NCI-H2081 (cell line): ENCODE measurements at regions not wholly inside any gene's neighbourhood (a gene's known extent, or its start where the extent isn't known, plus 50 kb on each side); places are given as distances from the start of the nearest gene placed in this dataset.

Experiments
- DNase-seq, 2 experiments: peaks; one replicate each; lab custom pipeline; 2025; lab: John Stamatoyannopoulos, UW

- DNase-seq: no peak
Measured at GRCh38 chr16:86117235-86117634, 218.3 kb downstream of the IRF8 start.

- no peak for DNase-seq
Measured at GRCh38 chr16:86117756-86118155, 218.8 kb downstream of the IRF8 start.

GRCh38 chr16:86118467-86119307, 219.7 kb downstream of the IRF8 start:
- no peak for DNase-seq

- DNase-seq: no peak
Measured at GRCh38 chr16:86120201-86121192, 221.5 kb downstream of the IRF8 start.

GRCh38 chr16:86121374-86122010, 222.5 kb downstream of the IRF8 start:
- DNase-seq: no peak

- DNase-seq: no peak
Measured at GRCh38 chr16:86122681-86123342, 223.8 kb downstream of the IRF8 start.

GRCh38 chr16:86124321-86124720, 225.4 kb downstream of the IRF8 start:
- no peak for DNase-seq

GRCh38 chr16:86126891-86127290, 227.9 kb downstream of the IRF8 start:
- no peak for DNase-seq

- DNase-seq: no peak
Measured at GRCh38 chr16:86127366-86127765, 228.4 kb downstream of the IRF8 start.

- no peak for DNase-seq
Measured at GRCh38 chr16:86128246-86128645, 229.3 kb downstream of the IRF8 start.

- no peak for DNase-seq
Measured at GRCh38 chr16:86129541-86129940, 230.6 kb downstream of the IRF8 start.

- DNase-seq: no peak
Measured at GRCh38 chr16:86133377-86133776, 234.4 kb downstream of the IRF8 start.

- no peak for DNase-seq
Measured at GRCh38 chr16:86133847-86134375, 234.9 kb downstream of the IRF8 start.

- DNase-seq: no peak
Measured at GRCh38 chr16:86134802-86135461, 236.0 kb downstream of the IRF8 start.

- no peak for DNase-seq
Measured at GRCh38 chr16:86137359-86137758, 238.4 kb downstream of the IRF8 start.

- DNase-seq: no peak
Measured at GRCh38 chr16:86138121-86139085, 239.4 kb downstream of the IRF8 start.

GRCh38 chr16:86142801-86143236, 243.9 kb downstream of the IRF8 start:
- DNase-seq: no peak

- DNase-seq: no peak
Measured at GRCh38 chr16:86143666-86144065, 244.7 kb downstream of the IRF8 start.

- no peak for DNase-seq
Measured at GRCh38 chr16:86145669-86146068, 246.7 kb downstream of the IRF8 start.
